SK-N-SH (cell line): ENCODE measurements at regions not wholly inside any gene's neighbourhood (a gene's known extent, or its start where the extent isn't known, plus 50 kb on each side); places are given as distances from the start of the nearest gene placed in this dataset.

Experiments
- CTCF ChIA-PET: fragments of 300-600, 350-600 bp; formaldehyde crosslinking; extraction: SDS; loops from one replicate; lab custom pipeline; 2021; lab: Yijun Ruan, JAX
- POLR2A ChIA-PET: fragments of 350-600 bp; sonication (Branson Sonifier 250); formaldehyde crosslinking; extraction: SDS; loops from one replicate; lab custom pipeline; 2020; ENCODE audit warnings: antibody characterized with exemption, inconsistent platforms; lab: Yijun Ruan, JAX
- DNase-seq: peaks from one replicate; pipeline ENCODE4 v3.0.0; 2012
- H2AFZ ChIP-seq: fragments of 200-600 bp; sonication (generic); 2 replicates; pipeline ENCODE4 v1.8.1; 2016; ENCODE audit warnings: antibody characterized with exemption, mild to moderate bottlenecking, low read depth
- H3F3A ChIP-seq: fragments of 200-600 bp; sonication (generic); replicated peaks from 2 replicates; pipeline ENCODE3; 2016; ENCODE audit warnings: antibody characterized with exemption, mild to moderate bottlenecking; ENCODE audit not compliant: insufficient read depth
- H3K27ac ChIP-seq, 2 experiments: fragments of 200-500 bp in 1 of 2; fragments of 200-600 bp in 1 of 2; sonication (Bioruptor generic) in 1 of 2; sonication (generic), shearing (Covaris generic) in 1 of 2; 2 replicates each; pipeline versions ENCODE4 v1.5.1 to v1.6.1; 2014 to 2016; ENCODE audit warnings: low read depth in 2 of 2, inconsistent platforms in 1 of 2, low read length in 1 of 2, mild to moderate bottlenecking in 1 of 2, mixed read lengths in 1 of 2
- H3K27me3 ChIP-seq: fragments of 200-600 bp; sonication (generic), shearing (Covaris generic); 2 replicates; pipeline ENCODE4 v1.6.1; 2016; ENCODE audit warnings: mixed run types; ENCODE audit not compliant: insufficient read depth
- H3K36me3 ChIP-seq, 2 experiments: fragments of 200-500 bp in 1 of 2; fragments of 200-600 bp in 1 of 2; sonication (Bioruptor generic) in 1 of 2; sonication (generic) in 1 of 2; replicated peaks in 1 of 2; 2 replicates each; pipeline versions ENCODE3 to v1.5.1; 2014 to 2016; ENCODE audit warnings: low read length in 1 of 2, mild to moderate bottlenecking in 1 of 2; ENCODE audit not compliant: insufficient read depth in 2 of 2, control insufficient read depth in 1 of 2
- H3K4me1 ChIP-seq, 2 experiments: fragments of 200-500 bp in 1 of 2; fragments of 200-600 bp in 1 of 2; sonication (Bioruptor generic) in 1 of 2; sonication (generic), shearing (Covaris generic) in 1 of 2; 2 replicates each; pipeline versions ENCODE4 v1.5.1 to v1.6.1; 2014 to 2016; ENCODE audit warnings: low read depth in 1 of 2, low read length in 1 of 2, mixed run types in 1 of 2; ENCODE audit not compliant: insufficient read depth in 2 of 2, control insufficient read depth in 1 of 2
- H3K4me2 ChIP-seq: fragments of 200-600 bp; sonication (generic), shearing (Covaris generic); 2 replicates; pipeline ENCODE4 v1.6.1; 2017; ENCODE audit warnings: mixed run types
- H3K4me3 ChIP-seq, 2 experiments: fragments of 200-500 bp in 1 of 2; fragments of 200-600 bp in 1 of 2; sonication (Bioruptor generic) in 1 of 2; sonication (generic), shearing (Covaris generic) in 1 of 2; 2 replicates each; pipeline versions ENCODE4 v1.5.1 to v1.8.1; 2014 to 2016; ENCODE audit warnings: low read depth in 2 of 2, inconsistent platforms in 1 of 2, low read length in 1 of 2, mild to moderate bottlenecking in 1 of 2, mixed read lengths in 1 of 2, moderate library complexity in 1 of 2
- H3K79me2 ChIP-seq: fragments of 200-600 bp; sonication (generic); 2 replicates; pipeline ENCODE4 v1.8.1; 2017; ENCODE audit warnings: mild to moderate bottlenecking; ENCODE audit not compliant: insufficient read depth
- H3K9ac ChIP-seq: fragments of 200-600 bp; sonication (generic); 2 replicates; pipeline ENCODE4 v1.6.1; 2017; ENCODE audit warnings: mixed run types
- H3K9me2 ChIP-seq: fragments of 200-600 bp; sonication (generic); 2 replicates; pipeline ENCODE4 v1.6.1; 2017; ENCODE audit warnings: mixed run types
- H3K9me3 ChIP-seq: fragments of 200-600 bp; sonication (generic); 2 replicates; pipeline ENCODE4 v1.6.1; 2017; ENCODE audit warnings: mixed run types, mild to moderate bottlenecking, moderate library complexity
- H4K20me1 ChIP-seq: fragments of 200-600 bp; sonication (generic); 2 replicates; pipeline ENCODE4 v1.6.1; 2017; ENCODE audit warnings: mild to moderate bottlenecking, mixed run types; ENCODE audit not compliant: insufficient read depth
- FOSL2 ChIP-seq: IDR thresholded peaks from 2 replicates; pipeline ENCODE4 v1.4.0; 2012; ENCODE audit warnings: low read depth, mild to moderate bottlenecking, moderate library complexity, borderline replicate concordance
- JUND ChIP-seq: IDR thresholded peaks from 2 replicates; pipeline ENCODE4 v1.4.0; 2012
- PBX3 ChIP-seq: IDR thresholded peaks from 2 replicates; pipeline ENCODE4; 2012
- POLR2AphosphoS5 ChIP-seq: IDR thresholded peaks from 2 replicates; pipeline ENCODE4 v1.6.1; 2012; ENCODE audit warnings: low read depth, low read length
- REST ChIP-seq: IDR thresholded peaks from 2 replicates; pipeline ENCODE4 v1.6.1; 2012; ENCODE audit warnings: mild to moderate bottlenecking, low read depth, low read length, moderate library complexity
- SIN3A ChIP-seq: IDR thresholded peaks from 2 replicates; pipeline ENCODE4 v1.6.1; 2012; ENCODE audit warnings: low read depth, mild to moderate bottlenecking, low read length, moderate library complexity, borderline replicate concordance
- TCF12 ChIP-seq: IDR thresholded peaks from 2 replicates; pipeline ENCODE4 v1.4.0; 2012
- TEAD4 ChIP-seq: IDR thresholded peaks from 2 replicates; pipeline ENCODE4 v1.4.0; 2012; ENCODE audit warnings: mild to moderate bottlenecking, borderline replicate concordance; ENCODE audit not compliant: insufficient read depth
- WGBS: methylation state at CpG from one replicate; pipeline ENCODE4 v1.1.6; 2017; ENCODE audit warnings: low lambda C conversion rate; 5-methylcytosine and 5-hydroxymethylcytosine counted together

- no peaks in the 10 kb centered on the region for H3K36me3 ChIP-seq
- no peak for DNase-seq
- H3K27me3 ChIP-seq = no peaks in the 10 kb centered on the region
- CTCF ChIA-PET = no interaction called here
- peaks cover 0 to 6% of the 10 kb centered on the region in 2 experiments; a peak in 2 of 4 replicates for H3K4me1 ChIP-seq
- peaks cover 3% of the 10 kb centered on the region for H3F3A ChIP-seq
- POLR2A ChIA-PET = no interaction called here
- TF ChIP-seq TEAD4 (peak; percentile 48; the same call in 1 of the 2 replicates), FOSL2 (peak; percentile 47; the same call in 1 of the 2 replicates), JUND (peak; percentile 54), SIN3A (no peak), POLR2AphosphoS5 (no peak), REST (no peak)
- no peaks in the 10 kb centered on the region for H3K9me2 ChIP-seq
- H3K4me2 ChIP-seq = peak overlapping the region; percentile 37; the same call in 1 of the 2 replicates
- WGBS = 5% methylated on average over 2 of the region's 2 CpGs
- H3K9me3 ChIP-seq = no peaks in the 10 kb centered on the region
- no peak overlapping the region; the same call in 1 of the 2 replicates for H2AFZ ChIP-seq
- H3K27ac ChIP-seq = peak overlapping the region in 1 of 2 experiments; percentile 32; a peak in 2 of 4 replicates
- H3K4me3 ChIP-seq = no peak overlapping the region
- no peak overlapping the region for H3K9ac ChIP-seq
- H3K79me2 ChIP-seq = no peaks in the 10 kb centered on the region
- no peaks in the 10 kb centered on the region for H4K20me1 ChIP-seq
These were observed 415.9 kb downstream of the SLC4A3 start for GRCh38 chr2:220043155-220043989.

GRCh38 chr2:220043990-220044335 lies 416.5 kb downstream of the SLC4A3 start:
- CTCF ChIA-PET = no interaction called here
- no peaks in the 10 kb centered on the region for H3K36me3 ChIP-seq
- POLR2A ChIA-PET = no interaction called here
- no peak overlapping the region for H3K9ac ChIP-seq
- H3K27ac ChIP-seq = no peak overlapping the region
- no peaks in the 10 kb centered on the region for H3K79me2 ChIP-seq
- H3K4me2 ChIP-seq = no peak overlapping the region
- H2AFZ ChIP-seq = no peak overlapping the region
- WGBS = 53% methylated on average over 3 of the region's 3 CpGs
- TF ChIP-seq TCF12 (peak; percentile 38; the same call in 1 of the 2 replicates), PBX3 (no peak)
- H3K27me3 ChIP-seq = no peaks in the 10 kb centered on the region
- DNase-seq = no peak
- peaks cover 3% of the 10 kb centered on the region for H3F3A ChIP-seq
- H4K20me1 ChIP-seq = no peaks in the 10 kb centered on the region
- no peak overlapping the region for H3K4me3 ChIP-seq
- H3K9me2 ChIP-seq = no peaks in the 10 kb centered on the region
- peaks cover 0 to 6% of the 10 kb centered on the region in 2 experiments; a peak in 2 of 4 replicates for H3K4me1 ChIP-seq
- no peaks in the 10 kb centered on the region for H3K9me3 ChIP-seq
